HG03354 (cell line): ENCODE measurements at regions not wholly inside any gene's neighbourhood (a gene's known extent, or its start where the extent isn't known, plus 50 kb on each side); places are given as distances from the start of the nearest gene placed in this dataset.
A peak's percentile ranks its signal among the peaks of the same experiment; 100 is the strongest.

Experiments used
- ATAC-seq: cut with Tn5 transposase; IDR thresholded peaks from one replicate; pipeline ENCODE4 v1.9.1; 2021; ENCODE audit warnings: mild to moderate bottlenecking; ENCODE audit not compliant: unreplicated experiment, poor library complexity, severe bottlenecking

DNA sequence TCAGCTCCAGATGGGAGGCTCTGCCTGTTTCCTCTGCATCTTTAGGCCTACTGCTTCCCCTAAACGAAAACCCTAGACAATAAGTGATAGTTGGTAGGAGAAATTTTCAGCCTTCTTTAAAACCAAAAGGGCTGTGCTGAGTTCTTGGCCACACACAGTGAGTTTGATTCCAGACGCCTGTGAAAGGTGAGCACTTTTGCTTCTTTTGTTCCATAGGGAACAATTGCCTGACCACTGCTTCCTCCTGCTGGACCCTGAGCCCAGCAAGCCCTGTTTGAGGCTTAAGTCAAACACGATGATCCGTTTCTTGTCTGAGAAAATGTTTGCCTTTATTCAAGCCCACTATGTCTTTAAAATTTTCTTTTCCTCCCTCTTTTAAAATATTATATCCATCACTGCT lies 493.9 kb downstream of the ZIC1 start:
- no peak for ATAC-seq

DNA sequence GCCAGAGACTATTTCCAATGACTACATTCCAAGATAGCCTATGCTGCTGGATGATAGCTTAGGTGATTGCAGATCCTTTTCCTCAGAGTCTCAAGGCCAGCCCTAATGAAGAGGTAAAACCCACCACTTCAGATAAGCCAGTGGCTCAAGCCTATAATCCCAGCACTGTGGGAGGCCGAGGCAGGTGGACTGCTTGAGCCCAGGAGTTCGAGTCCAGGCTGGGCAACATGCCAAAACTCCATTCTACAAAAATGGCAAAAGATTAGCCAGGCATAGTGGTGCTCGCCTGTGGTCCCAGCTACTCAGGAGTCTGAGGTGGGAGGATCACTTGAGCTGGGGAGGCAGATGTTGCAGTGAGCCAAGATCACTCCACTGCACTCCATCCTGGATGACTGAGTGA lies 495.3 kb downstream of the ZIC1 start:
- ATAC-seq: no peak

DNA sequence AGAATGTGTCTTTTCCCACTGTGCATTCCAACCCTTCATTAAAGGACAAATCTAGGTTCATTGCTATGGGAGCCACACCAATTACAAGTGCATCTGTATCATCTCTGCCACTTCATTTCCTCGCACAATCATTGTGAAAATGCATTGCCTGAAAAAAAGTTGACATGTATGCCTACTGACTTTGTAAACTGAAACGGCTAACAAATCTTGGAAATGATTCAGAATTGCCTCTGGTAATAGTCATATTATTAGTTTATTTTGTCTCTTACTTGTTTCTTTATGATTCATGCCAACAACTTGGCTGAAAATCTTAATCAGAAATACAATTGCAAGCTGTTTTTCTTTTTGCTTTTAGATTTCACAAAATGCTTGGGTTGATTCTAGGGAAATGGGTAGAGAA lies 497.1 kb downstream of the ZIC1 start:
- ATAC-seq: no peak

DNA sequence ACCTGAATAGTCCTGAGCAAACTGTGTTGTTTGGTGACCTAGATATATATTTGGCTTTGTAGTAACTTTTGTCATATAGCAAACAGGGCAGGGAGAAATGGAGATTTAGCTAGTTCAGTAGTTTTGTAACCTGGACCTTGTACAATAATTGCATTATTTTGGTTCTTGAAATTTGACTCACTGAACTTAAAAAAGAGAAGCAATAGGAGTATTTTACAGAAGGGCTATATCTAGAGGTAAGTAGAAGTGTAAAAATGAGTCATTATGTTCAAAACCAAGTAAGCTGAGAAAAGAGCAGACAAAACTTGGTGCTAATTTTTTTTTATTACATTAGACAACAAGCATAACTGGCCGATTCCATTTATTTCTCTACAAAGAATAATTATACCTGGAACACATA lies 505.4 kb downstream of the ZIC1 start:
- no peak for ATAC-seq

DNA sequence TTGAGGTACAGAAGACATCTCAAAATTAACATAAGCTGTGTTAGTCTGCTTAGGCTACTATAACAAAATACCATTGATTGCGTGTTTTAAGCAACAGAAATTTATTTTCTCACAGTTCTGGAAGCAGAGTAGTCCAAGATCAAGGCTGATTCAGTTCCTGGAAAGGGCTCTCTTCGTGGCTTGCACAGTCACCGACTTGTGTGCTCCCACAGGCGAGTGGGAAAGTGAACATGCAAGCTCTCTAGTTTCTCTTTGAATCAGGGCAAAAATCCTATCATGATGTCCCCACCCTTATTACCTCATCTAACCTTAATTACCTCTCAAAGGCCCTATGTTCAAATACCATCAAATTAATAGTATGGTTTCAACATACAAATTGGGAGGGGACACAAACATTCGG lies 505.9 kb downstream of the ZIC1 start:
- ATAC-seq: no peak

DNA sequence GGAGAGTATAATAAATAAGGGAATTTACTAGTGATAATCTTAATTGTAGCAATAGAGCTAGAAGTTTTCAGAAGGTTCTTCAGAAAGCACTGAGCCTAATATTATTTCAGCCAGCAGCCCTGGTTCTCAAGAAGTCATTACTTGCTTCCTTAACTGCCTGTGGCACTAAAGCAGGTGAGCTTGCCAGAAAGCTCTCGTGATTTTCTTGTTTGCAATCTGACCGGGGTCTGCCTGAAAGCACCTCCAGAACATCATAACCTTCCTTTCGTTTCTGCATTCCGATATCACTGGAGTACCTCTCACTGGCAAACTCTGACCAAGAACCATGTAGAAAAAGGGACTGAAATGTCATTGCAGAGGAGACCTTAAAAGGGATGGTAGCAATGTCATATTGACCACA lies 510.3 kb downstream of the ZIC1 start:
- ATAC-seq: no peak

- no peak for ATAC-seq
Observed at GRCh38 chr3:147921051-147921450, 511.9 kb downstream of the ZIC1 start.

GRCh38 chr3:147924755-147925154 lies 515.6 kb downstream of the ZIC1 start:
- ATAC-seq: no peak

DNA sequence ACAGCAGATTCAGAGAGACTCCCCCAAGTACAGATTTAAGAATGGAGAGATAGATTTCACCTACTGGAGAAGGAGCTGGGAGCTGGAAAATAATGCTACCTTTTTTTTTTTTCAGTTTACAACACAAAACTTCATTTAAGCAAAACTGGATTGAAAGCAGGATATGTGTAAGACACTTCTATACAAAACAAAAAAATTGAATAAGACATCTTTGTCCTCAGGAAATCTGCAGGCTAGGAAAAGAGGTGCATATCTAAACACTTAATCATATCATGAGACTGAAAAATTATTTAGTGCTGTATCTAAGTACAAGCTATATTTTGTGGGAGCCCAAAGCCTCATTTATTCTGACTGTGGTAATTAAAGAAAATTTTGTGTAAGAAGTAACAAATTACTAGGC lies 516.1 kb downstream of the ZIC1 start:
- ATAC-seq: no peak

DNA sequence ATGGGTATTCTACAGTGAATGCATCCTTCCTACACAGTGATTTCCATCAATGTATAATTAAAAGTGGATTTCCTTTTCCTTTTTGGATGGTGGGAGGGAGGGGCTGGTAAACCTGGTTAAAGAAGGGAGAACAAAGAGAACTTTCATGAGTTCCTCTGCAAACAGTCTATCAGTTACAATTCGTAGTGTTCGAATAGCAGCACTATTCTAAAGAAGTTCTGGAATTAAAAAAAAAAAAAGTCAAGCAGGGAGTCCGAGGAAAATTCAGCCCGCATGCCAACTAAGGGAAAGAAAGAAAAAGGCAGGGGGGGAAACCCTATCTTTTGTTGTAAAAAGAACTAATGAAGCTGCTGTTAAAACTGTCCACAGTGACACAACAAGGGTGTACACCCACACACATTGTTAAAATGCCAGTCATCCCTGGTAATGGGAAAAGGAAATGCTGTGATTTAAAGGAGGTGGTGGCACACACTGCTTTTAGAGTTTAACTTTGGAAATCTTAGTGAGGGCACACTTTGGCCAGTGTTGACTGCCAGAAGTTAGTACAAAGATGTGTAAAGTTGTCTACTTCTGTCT lies 521.2 kb downstream of the ZIC1 start:
- no peak for ATAC-seq

- no peak for ATAC-seq
Observed at GRCh38 chr3:147934451-147935180, 525.5 kb downstream of the ZIC1 start.

GRCh38 chr3:147937341-147937740 lies 528.2 kb downstream of the ZIC1 start:
- no peak for ATAC-seq

- ATAC-seq: no peak
Observed at GRCh38 chr3:147937891-147938290, 528.7 kb downstream of the ZIC1 start.

DNA sequence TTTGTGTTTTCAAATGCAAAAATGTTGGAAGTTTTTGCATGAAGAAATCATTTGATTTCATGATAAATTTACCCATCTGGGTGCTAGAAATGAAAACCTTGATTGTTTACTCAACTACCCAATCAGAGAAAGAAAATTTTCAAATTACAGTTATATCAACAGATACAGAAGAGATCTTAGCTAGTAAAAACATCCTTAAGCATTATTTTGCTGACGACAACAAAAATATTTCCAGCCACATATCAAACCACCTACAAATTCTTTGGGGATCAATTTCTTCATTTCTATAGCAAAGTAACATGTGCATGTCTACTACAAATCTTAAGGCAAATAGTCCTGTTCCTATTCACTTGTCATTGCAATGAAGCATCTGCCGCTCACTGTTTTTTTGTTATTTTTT lies 530.3 kb downstream of the ZIC1 start:
- no peak for ATAC-seq

- no peak for ATAC-seq
Observed at GRCh38 chr3:147939839-147940238, 530.7 kb downstream of the ZIC1 start.

DNA sequence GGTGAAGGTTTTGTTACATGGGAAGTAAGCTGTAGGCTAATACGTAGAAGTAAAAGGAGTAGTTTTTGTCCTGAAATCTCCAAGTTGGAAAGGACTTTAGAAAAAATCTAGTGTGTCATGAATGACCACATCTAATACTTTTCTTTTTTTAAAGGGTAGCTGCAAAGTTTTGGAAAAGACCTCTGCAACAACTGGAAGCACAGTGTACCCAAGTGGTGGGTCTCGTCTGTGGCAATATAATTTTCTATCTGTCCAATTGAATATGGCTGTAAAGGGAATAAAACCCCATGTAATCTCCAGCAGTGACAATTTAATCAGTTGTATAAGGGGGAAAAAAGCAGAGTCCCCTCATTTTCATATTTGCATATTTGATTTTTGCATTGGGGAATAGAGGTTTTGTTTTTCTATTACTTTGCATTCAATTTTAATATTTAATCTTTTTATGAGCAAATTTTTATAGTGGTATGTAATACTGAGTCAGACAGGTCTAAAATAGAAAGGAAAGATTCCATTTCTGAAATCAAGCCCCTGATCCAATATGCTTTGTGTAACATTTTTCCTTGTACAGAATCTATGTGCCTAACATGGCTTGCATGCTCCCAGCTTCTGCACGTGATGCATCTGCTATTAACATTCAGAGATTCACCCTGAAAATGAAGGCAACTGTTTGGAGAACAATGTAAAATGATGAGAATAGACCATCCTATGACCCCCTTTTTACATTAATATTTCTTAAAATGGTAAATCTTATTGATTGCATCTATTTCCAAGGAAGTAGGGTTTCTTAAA lies 531.4 kb downstream of the ZIC1 start:
- no peak for ATAC-seq

DNA sequence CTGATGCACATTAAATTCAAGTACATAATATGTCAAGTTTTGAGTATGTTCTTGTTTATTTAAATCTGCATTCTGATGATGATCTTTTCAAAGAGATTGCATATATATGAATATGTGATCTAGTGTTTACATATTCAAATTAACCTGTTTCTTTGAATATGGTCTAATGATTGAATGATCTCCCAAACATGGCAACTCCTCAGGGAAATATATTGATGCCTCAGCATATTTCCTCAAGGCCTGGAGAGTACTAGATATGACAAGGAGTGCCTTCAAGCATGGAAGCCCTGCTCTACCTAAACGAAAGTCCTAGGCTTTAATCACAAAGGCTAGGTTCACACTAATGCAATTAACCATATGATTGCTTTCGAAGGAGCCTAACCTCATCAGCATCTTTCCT lies 532.8 kb downstream of the ZIC1 start:
- no peak for ATAC-seq

DNA sequence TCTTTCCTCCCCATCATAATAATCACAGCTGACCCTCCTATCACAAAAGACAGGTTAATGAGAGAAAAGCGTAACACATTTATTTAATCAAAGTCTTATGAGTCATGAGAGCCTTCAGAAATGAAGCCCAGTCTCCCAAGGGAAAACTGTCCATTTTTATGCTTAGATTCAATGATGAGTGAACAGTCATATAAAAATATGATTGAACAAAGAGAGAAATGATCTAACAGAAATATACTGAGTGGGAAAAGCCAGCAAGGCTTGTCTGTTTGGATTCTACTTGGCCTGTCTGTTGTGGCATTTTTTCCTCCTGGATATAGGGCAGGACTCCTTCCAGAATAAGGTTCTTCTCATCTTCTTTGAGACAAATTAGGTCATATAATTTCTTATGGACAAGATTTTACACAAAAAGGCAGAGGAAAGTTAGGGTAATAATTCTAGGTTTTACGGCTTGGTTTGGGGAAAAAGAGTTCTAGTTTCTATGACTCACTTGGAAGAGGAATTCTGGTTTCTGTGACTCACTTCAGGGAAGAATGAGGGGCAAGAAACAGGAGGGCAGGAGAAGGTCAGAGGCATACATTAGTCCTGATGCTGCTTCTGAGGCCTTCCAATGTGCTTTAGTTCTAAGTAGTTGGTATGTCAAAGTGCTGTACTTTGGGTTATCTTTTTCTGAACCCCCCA lies 534.2 kb downstream of the ZIC1 start:
- ATAC-seq: no peak

DNA sequence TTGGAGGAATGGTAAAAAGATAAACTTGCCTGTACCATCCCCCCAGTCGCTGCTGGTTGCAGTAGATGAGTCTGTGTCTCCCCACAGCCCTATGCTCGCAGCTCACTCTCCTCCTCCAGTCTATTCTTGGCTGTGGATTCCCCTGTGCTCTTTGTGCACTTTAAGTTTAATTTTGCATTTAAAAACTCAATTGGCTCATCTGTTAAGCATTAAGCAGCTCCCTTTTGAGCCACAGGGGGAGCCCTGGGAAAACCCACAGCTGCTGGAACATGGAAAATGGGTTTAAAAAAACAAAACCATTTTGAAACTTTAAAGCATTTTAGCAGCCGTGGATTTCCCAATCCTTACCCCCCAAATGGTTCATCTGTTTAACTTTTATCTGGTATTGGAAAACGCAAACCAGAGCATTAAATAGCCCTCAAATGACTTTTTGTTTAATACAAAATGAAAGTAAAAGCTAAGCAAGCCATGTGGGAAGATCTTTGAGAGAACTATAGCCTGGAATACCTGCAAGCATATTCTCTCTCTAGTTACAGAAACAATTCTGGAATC lies 536.9 kb downstream of the ZIC1 start:
- peak; percentile 53 for ATAC-seq

- no peak for ATAC-seq
Observed at GRCh38 chr3:147956615-147957014, 547.5 kb downstream of the ZIC1 start.
